ENCODE measurements at regions not wholly inside any gene's neighbourhood (a gene's known extent, or its start where the extent isn't known, plus 50 kb on each side); places are given as distances from the start of the nearest gene placed in this dataset.
"Not testable (repeated sequence)": the region's sequence is repeated elsewhere in the genome, so short reads cannot be mapped to it uniquely, and the experiment has no call there.

- not testable (repeated sequence) for DNase-seq
Measured at GRCh38 chr6:11847068-11847467, 68.5 kb upstream of the ADTRP start.

- DNase-seq = no peak
Measured at GRCh38 chr6:11845664-11846577, 67.3 kb upstream of the ADTRP start.

GRCh38 chr6:11842795-11843194, 64.2 kb upstream of the ADTRP start:
- not testable (repeated sequence) for DNase-seq

- no peak for DNase-seq
Measured at GRCh38 chr6:11835065-11835464, 56.5 kb upstream of the ADTRP start.

- no peak for DNase-seq
Measured at GRCh38 chr6:11833626-11834592, 55.3 kb upstream of the ADTRP start.

GRCh38 chr6:11831653-11832052, 53.0 kb upstream of the ADTRP start:
- DNase-seq = no peak

GRCh38 chr6:11830520-11830919, 51.9 kb upstream of the ADTRP start:
- no peak for DNase-seq

GRCh38 chr6:11830105-11830504, 51.5 kb upstream of the ADTRP start:
- DNase-seq = no peak

GRCh38 chr6:11828262-11828870, 49.8 kb upstream of the ADTRP start:
- no peak for DNase-seq
